ENCODE measurements at regions not wholly inside any gene's neighbourhood (a gene's known extent, or its start where the extent isn't known, plus 50 kb on each side); places are given as distances from the start of the nearest gene placed in this dataset.

DNA sequence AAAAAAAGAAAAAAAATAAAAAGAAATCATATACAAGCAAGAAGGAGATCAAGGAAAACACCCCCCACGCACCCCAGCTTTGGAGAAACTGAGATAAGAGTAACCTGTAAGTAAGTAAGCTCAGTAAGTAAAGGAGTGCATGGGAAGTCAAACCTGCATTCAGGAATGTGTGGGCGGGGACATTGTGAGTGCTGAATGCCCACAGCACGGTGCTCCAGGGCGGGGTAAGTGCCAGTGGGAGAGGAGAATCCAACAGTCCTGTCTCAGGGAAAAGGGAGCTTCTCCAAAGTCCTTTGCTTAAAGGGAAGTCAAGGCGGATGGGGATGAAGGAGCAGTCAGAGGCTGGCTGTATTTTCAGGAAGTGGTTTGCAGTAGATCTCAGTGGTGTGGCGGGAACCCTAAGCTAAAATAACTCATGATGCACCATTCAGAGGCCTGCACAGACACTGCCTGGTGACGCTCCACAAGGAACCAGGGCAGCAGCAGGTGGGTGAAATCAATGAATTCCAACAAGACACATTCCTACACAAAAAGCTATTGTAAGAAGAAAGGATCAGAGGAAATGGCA lies 368.0 kb downstream of the QKI start:
- Histone ChIP-seq H3K4me3 (ENCODE audit: insufficient read depth, low read depth, low read length) (no peak overlapping the region), H3K36me3 (ENCODE audit: insufficient read depth, low read length) (no peaks in the 10 kb centered on the region), H3K79me2 (ENCODE audit: insufficient read depth, low read length) (no peaks in the 10 kb centered on the region), H3K9me3 (ENCODE audit: insufficient read depth, low read depth, low read length) (no peaks in the 10 kb centered on the region), H3K4me1 (ENCODE audit: insufficient read depth, low read length) (no peaks in the 10 kb centered on the region), H3K27me3 (ENCODE audit: insufficient read depth, low read length) (no peaks in the 10 kb centered on the region), H2AFZ (ENCODE audit: low read depth, low read length) (peak overlapping the region; percentile 34), H3K4me2 (ENCODE audit: low read length) (no peak overlapping the region), H3K27ac (ENCODE audit: low read depth, low read length) (no peak overlapping the region), H4K20me1 (ENCODE audit: insufficient read depth, low read length) (no peaks in the 10 kb centered on the region), H3K9ac (ENCODE audit: low read length) (no peak overlapping the region)
- H3K27me3 Mint-ChIP-seq (ENCODE audit: low read depth, unreplicated experiment): peaks cover 2% of the 10 kb centered on the region
- peaks cover 3% of the 10 kb centered on the region for H3K9me3 Mint-ChIP-seq (ENCODE audit: unreplicated experiment)
- DNase-seq (ENCODE audit: low read depth) (no peak), FAIRE-seq (no peak)
- TF ChIP-seq, protein P1, sequence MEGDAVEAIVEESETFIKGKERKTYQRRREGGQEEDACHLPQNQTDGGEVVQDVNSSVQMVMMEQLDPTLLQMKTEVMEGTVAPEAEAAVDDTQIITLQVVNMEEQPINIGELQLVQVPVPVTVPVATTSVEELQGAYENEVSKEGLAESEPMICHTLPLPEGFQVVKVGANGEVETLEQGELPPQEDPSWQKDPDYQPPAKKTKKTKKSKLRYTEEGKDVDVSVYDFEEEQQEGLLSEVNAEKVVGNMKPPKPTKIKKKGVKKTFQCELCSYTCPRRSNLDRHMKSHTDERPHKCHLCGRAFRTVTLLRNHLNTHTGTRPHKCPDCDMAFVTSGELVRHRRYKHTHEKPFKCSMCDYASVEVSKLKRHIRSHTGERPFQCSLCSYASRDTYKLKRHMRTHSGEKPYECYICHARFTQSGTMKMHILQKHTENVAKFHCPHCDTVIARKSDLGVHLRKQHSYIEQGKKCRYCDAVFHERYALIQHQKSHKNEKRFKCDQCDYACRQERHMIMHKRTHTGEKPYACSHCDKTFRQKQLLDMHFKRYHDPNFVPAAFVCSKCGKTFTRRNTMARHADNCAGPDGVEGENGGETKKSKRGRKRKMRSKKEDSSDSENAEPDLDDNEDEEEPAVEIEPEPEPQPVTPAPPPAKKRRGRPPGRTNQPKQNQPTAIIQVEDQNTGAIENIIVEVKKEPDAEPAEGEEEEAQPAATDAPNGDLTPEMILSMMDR (IDR thresholded peaks at IDR 0.05; ENCODE audit: insufficient read depth, low read depth, low read length): no peak
- TF ChIP-seq EZH2 (IDR thresholded peaks at IDR 0.05; ENCODE audit: insufficient read depth, low read length): no peak
- no peaks in the 10 kb centered on the region for H3K36me3 Mint-ChIP-seq (ENCODE audit: low read depth, unreplicated experiment)
- H3K4me1 Mint-ChIP-seq (ENCODE audit: low read depth, unreplicated experiment): peaks cover 5% of the 10 kb centered on the region
- no peak overlapping the region for H3K27ac Mint-ChIP-seq (ENCODE audit: unreplicated experiment)
- no peak overlapping the region for H3K4me3 Mint-ChIP-seq (ENCODE audit: unreplicated experiment)

DNA sequence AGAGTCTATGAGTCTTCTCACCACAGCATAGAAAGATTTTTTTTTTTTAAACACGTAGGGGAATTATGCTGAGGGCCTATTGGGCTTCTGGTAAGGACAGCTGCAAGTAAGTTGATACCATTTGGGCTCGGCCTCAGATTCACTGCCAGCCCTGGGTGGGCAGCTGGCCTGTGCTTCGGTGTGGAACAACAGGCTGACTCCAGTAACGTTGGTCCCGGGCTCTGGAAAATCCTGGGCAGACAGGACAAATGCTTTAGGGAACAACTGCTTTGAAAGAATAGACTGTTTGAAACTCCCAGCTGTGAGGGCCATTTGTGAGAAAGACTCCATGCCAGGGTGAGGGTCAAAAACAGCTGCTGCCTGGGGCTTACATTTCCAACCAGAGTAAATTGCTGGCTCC lies 366.5 kb downstream of the QKI start:
- no peak overlapping the region for H3K27ac Mint-ChIP-seq (ENCODE audit: unreplicated experiment)
- Histone ChIP-seq H3K4me1 (ENCODE audit: insufficient read depth, low read length) (no peaks in the 10 kb centered on the region), H3K4me3 (ENCODE audit: insufficient read depth, low read depth, low read length) (no peak overlapping the region), H3K27me3 (ENCODE audit: insufficient read depth, low read length) (no peaks in the 10 kb centered on the region), H3K9ac (ENCODE audit: low read length) (no peak overlapping the region), H2AFZ (ENCODE audit: low read depth, low read length) (no peak overlapping the region), H3K27ac (ENCODE audit: low read depth, low read length) (no peak overlapping the region), H3K79me2 (ENCODE audit: insufficient read depth, low read length) (no peaks in the 10 kb centered on the region), H3K4me2 (ENCODE audit: low read length) (no peak overlapping the region), H3K9me3 (ENCODE audit: insufficient read depth, low read depth, low read length) (no peaks in the 10 kb centered on the region), H3K36me3 (ENCODE audit: insufficient read depth, low read length) (no peaks in the 10 kb centered on the region), H4K20me1 (ENCODE audit: insufficient read depth, low read length) (no peaks in the 10 kb centered on the region)
- FAIRE-seq (no peak), DNase-seq (ENCODE audit: low read depth) (peak; percentile 61)
- H3K4me1 Mint-ChIP-seq (ENCODE audit: low read depth, unreplicated experiment): peaks cover 5% of the 10 kb centered on the region
- H3K36me3 Mint-ChIP-seq (ENCODE audit: low read depth, unreplicated experiment): no peaks in the 10 kb centered on the region
- H3K4me3 Mint-ChIP-seq (ENCODE audit: unreplicated experiment): no peak overlapping the region
- H3K27me3 Mint-ChIP-seq (ENCODE audit: low read depth, unreplicated experiment): peaks cover 2% of the 10 kb centered on the region
- no peak for TF ChIP-seq EZH2 (IDR thresholded peaks at IDR 0.05; ENCODE audit: insufficient read depth, low read length)
- TF ChIP-seq, protein P1 (IDR thresholded peaks at IDR 0.05; ENCODE audit: insufficient read depth, low read depth, low read length): no peak
- peaks cover 3% of the 10 kb centered on the region for H3K9me3 Mint-ChIP-seq (ENCODE audit: unreplicated experiment)

DNA sequence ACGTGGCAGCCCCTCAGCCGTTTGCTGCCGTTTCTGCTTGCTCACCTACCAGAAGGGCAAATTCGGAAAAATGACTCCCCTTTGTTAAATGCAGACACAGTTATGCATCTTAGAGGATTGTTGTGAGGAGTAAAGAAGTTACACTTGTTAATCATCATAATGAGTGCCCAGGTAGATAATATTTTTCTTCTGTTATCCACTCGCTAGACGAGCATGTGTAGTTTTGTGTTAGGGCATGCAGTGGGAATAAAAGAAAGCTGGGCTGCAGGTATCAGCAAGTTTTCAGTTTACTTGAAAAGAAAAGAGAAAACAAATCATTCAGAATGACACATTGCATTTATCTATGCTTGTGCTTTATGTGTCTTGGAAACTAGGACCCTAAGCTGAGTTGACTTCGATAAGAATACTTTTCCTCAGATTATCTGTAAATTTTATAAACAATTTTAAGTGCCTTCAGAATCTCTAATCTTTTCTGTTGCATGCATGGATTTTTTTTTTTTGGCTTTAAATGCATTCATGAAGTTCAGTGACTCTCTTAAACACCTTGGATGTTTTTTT lies 365.3 kb downstream of the QKI start:
- peaks cover 2% of the 10 kb centered on the region for H3K27me3 Mint-ChIP-seq (ENCODE audit: low read depth, unreplicated experiment)
- Histone ChIP-seq H3K27me3 (ENCODE audit: insufficient read depth, low read length) (no peaks in the 10 kb centered on the region), H3K79me2 (ENCODE audit: insufficient read depth, low read length) (no peaks in the 10 kb centered on the region), H3K4me2 (ENCODE audit: low read length) (no peak overlapping the region), H3K4me3 (ENCODE audit: insufficient read depth, low read depth, low read length) (no peak overlapping the region), H3K36me3 (ENCODE audit: insufficient read depth, low read length) (no peaks in the 10 kb centered on the region), H3K4me1 (ENCODE audit: insufficient read depth, low read length) (no peaks in the 10 kb centered on the region), H3K9ac (ENCODE audit: low read length) (no peak overlapping the region), H4K20me1 (ENCODE audit: insufficient read depth, low read length) (no peaks in the 10 kb centered on the region), H2AFZ (ENCODE audit: low read depth, low read length) (no peak overlapping the region), H3K9me3 (ENCODE audit: insufficient read depth, low read depth, low read length) (no peaks in the 10 kb centered on the region), H3K27ac (ENCODE audit: low read depth, low read length) (no peak overlapping the region)
- no peaks in the 10 kb centered on the region for H3K36me3 Mint-ChIP-seq (ENCODE audit: low read depth, unreplicated experiment)
- FAIRE-seq (no peak), DNase-seq (ENCODE audit: low read depth) (no peak)
- H3K27ac Mint-ChIP-seq (ENCODE audit: unreplicated experiment): no peak overlapping the region
- peaks cover 3% of the 10 kb centered on the region for H3K9me3 Mint-ChIP-seq (ENCODE audit: unreplicated experiment)
- H3K4me1 Mint-ChIP-seq (ENCODE audit: low read depth, unreplicated experiment): peaks cover 5% of the 10 kb centered on the region
- H3K4me3 Mint-ChIP-seq (ENCODE audit: unreplicated experiment): no peak overlapping the region
- TF ChIP-seq EZH2 (IDR thresholded peaks at IDR 0.05; ENCODE audit: insufficient read depth, low read length): no peak
- TF ChIP-seq, protein P1 (IDR thresholded peaks at IDR 0.05; ENCODE audit: insufficient read depth, low read depth, low read length): no peak
